A549 (cell line): ENCODE measurements at regions not wholly inside any gene's neighbourhood (a gene's known extent, or its start where the extent isn't known, plus 50 kb on each side); places are given as distances from the start of the nearest gene placed in this dataset.
A peak's percentile ranks its signal among the peaks of the same experiment; 100 is the strongest.

Experiments used
- ATAC-seq, 2 experiments: fragments of 200-7000 bp in 1 of 2; fragments of >200 bp in 1 of 2; cut with Nextera tagmentation in 1 of 2; cut with Tn5 transposase in 1 of 2; 3 replicates each; pipeline versions ENCODE4 v1.8.0 to v1.9.1; 2018 to 2020; ENCODE audit warnings: mild to moderate bottlenecking in 1 of 2, moderate library complexity in 1 of 2
- CTCF ChIA-PET: fragments of 300-600 bp; sonication (Branson Sonifier 250); formaldehyde crosslinking; extraction: SDS; loops from one replicate; lab custom pipeline; 2021; ENCODE audit warnings: antibody characterized with exemption, inconsistent platforms; lab: Yijun Ruan, JAX
- POLR2A ChIA-PET: fragments of 350-600 bp; formaldehyde crosslinking; extraction: SDS; loops from one replicate; lab custom pipeline; 2021; ENCODE audit warnings: antibody characterized with exemption, inconsistent platforms; lab: Yijun Ruan, JAX
- DNase-seq, 2 experiments: peaks; one replicate each; pipeline versions ENCODE4 v3.0.0 to v3.0.0-alpha.2; 2011 to 2016; ENCODE audit warnings: low read depth in 1 of 2, low spot score in 1 of 2
- FAIRE-seq: peaks from 2 replicates; lab custom pipeline; 2011; peaks lifted over from hg19 to GRCh38; lab: Jason Lieb, UNC
- H3K27ac ChIP-seq, 2 experiments: fragments of >200 bp; sonication (Bioruptor Twin); formaldehyde crosslinking; 3 replicates each; pipeline ENCODE4 v1.5.1; 2016 to 2017
- H3K4me1 ChIP-seq: fragments of >200 bp; sonication (Bioruptor Twin); formaldehyde crosslinking; 3 replicates; pipeline ENCODE4 v1.6.1; 2016
- H3K4me2 ChIP-seq: fragments of >200 bp; sonication (Bioruptor Twin); formaldehyde crosslinking; 3 replicates; pipeline ENCODE4 v1.6.1; 2016
- H3K4me3 ChIP-seq: fragments of >200 bp; sonication (Bioruptor Twin); formaldehyde crosslinking; 3 replicates; pipeline ENCODE4 v1.5.1; 2016
- H3K9me3 ChIP-seq: fragments of >200 bp; sonication (Bioruptor Twin); formaldehyde crosslinking; 3 replicates; pipeline ENCODE4 v1.6.1; 2016
- BHLHE40 ChIP-seq: IDR thresholded peaks from 2 replicates; pipeline ENCODE4 v1.6.1; 2012; ENCODE audit warnings: low read depth, low read length, inconsistent platforms
- CBX2 ChIP-seq: fragments of 200-600 bp; sonication (generic); IDR thresholded peaks from 2 replicates; pipeline ENCODE4 v1.6.1; 2016; ENCODE audit warnings: low read depth, mild to moderate bottlenecking, borderline replicate concordance
- CBX8 ChIP-seq: fragments of 200-600 bp; sonication (generic); IDR thresholded peaks from 2 replicates; pipeline ENCODE4 v1.6.1; 2016
- EHF ChIP-seq: fragments of 250-450 bp; sonication (Bioruptor Pico); IDR thresholded peaks from 2 replicates; pipeline ENCODE4 v1.5.0; 2020; ENCODE audit warnings: mild to moderate bottlenecking
- EHMT2 ChIP-seq: fragments of 200-600 bp; sonication (generic); IDR thresholded peaks from 2 replicates; pipeline ENCODE4 v1.6.1; 2016; ENCODE audit warnings: antibody characterized with exemption, low read depth, mild to moderate bottlenecking, moderate library complexity
- ESRRA ChIP-seq: fragments of 150-350 bp; IDR thresholded peaks from 2 replicates; pipeline ENCODE4 v1.6.1; 2014; ENCODE audit warnings: mild to moderate bottlenecking, low read length, borderline replicate concordance
- FOSL2 ChIP-seq, 2 experiments: fragments of 450-650 bp in 1 of 2; fragments of >200 bp in 1 of 2; sonication (Bioruptor Twin) in 1 of 2; formaldehyde crosslinking; IDR thresholded peaks; 2 replicates each; pipeline versions ENCODE4 v1.5.0 to v1.6.1; 2016 to 2020; ENCODE audit warnings: mild to moderate bottlenecking in 1 of 2, moderate library complexity in 1 of 2
- FOXS1 ChIP-seq: fragments of 250-450 bp; sonication (Bioruptor Pico); IDR thresholded peaks from 2 replicates; pipeline ENCODE4 v1.5.0; 2020; ENCODE audit warnings: mild to moderate bottlenecking, moderate library complexity
- HDAC2 ChIP-seq: fragments of 200-600 bp; sonication (generic); IDR thresholded peaks from 2 replicates; pipeline ENCODE4 v1.6.1; 2016
- HEYL ChIP-seq: fragments of 250-450 bp; sonication (Bioruptor Pico); IDR thresholded peaks from 2 replicates; pipeline ENCODE4 v1.8.0; 2021; ENCODE audit warnings: mild to moderate bottlenecking, moderate library complexity
- HOXA7 ChIP-seq: fragments of 250-450 bp; sonication (Bioruptor Pico); IDR thresholded peaks from 2 replicates; pipeline ENCODE4 v1.5.0; 2020; ENCODE audit warnings: mild to moderate bottlenecking, moderate library complexity
- MAFK ChIP-seq: fragments of 450-650 bp; IDR thresholded peaks from 2 replicates; pipeline ENCODE4 v1.6.1; 2014; ENCODE audit not compliant: partially characterized antibody
- MAZ ChIP-seq: fragments of 150-350 bp; IDR thresholded peaks from 2 replicates; pipeline ENCODE4 v1.6.1; 2014; ENCODE audit warnings: antibody characterized with exemption, low read depth, low read length, borderline replicate concordance
- NFE2L2 ChIP-seq: fragments of 150-350 bp; conservative IDR thresholded peaks from 2 replicates; pipeline ENCODE4 v1.6.1; 2014; ENCODE audit warnings: low read length
- POLR2AphosphoS2 ChIP-seq: conservative IDR thresholded peaks from 2 replicates; pipeline ENCODE4 v1.6.1; 2012; ENCODE audit warnings: low read length, improper control_type of control experiment, inconsistent platforms
- SREBF2 ChIP-seq: fragments of 450-650 bp; IDR thresholded peaks from 2 replicates; pipeline ENCODE4 v1.6.1; 2014; ENCODE audit warnings: mild to moderate bottlenecking, moderate library complexity
- TFCP2L1 ChIP-seq: fragments of 250-450 bp; sonication (Bioruptor Pico); IDR thresholded peaks from 2 replicates; pipeline ENCODE4 v1.5.0; 2021; ENCODE audit warnings: mild to moderate bottlenecking
- TP53 ChIP-seq: fragments of 250-450 bp; sonication (Bioruptor Pico); IDR thresholded peaks from 2 replicates; pipeline ENCODE4 v1.5.0; 2021; ENCODE audit warnings: mild to moderate bottlenecking, moderate library complexity
- ZFP36 ChIP-seq: fragments of 450-650 bp; IDR thresholded peaks from 2 replicates; pipeline ENCODE4 v1.6.1; 2014; ENCODE audit warnings: borderline replicate concordance; ENCODE audit not compliant: partially characterized antibody
- WGBS: methylation state at CpG from one replicate; pipeline ENCODE4 v1.1.6; 2017; ENCODE audit errors: missing lambda C conversion rate; 5-methylcytosine and 5-hydroxymethylcytosine counted together
- TF ChIP-seq, protein P1 (sequence below): IDR thresholded peaks from 2 replicates; pipeline ENCODE4 v1.6.1; 2012
- TF ChIP-seq, protein P2 (sequence below): fragments of >200 bp; sonication (Bioruptor Twin); formaldehyde crosslinking; IDR thresholded peaks from 3 replicates; pipeline ENCODE4 v1.6.1; 2016
- TF ChIP-seq, protein P3 (sequence below): fragments of >200 bp; sonication (Bioruptor Twin); formaldehyde crosslinking; IDR thresholded peaks from 2 replicates; pipeline ENCODE4 v1.6.1; 2016
- TF ChIP-seq, protein P4 (sequence below): IDR thresholded peaks from 2 replicates; pipeline ENCODE4 v1.6.1; 2012; ENCODE audit warnings: low read depth, borderline replicate concordance
- TF ChIP-seq, protein P5 (sequence below): fragments of 250-450 bp; sonication (Bioruptor Pico); IDR thresholded peaks from 2 replicates; pipeline ENCODE4 v1.5.0; 2020; ENCODE audit warnings: low read depth, mild to moderate bottlenecking, moderate library complexity
- TF ChIP-seq, protein P6 (sequence below): fragments of 150-350 bp; IDR thresholded peaks from 2 replicates; pipeline ENCODE4 v1.6.1; 2014; ENCODE audit warnings: low read depth, mild to moderate bottlenecking, low read length

DNA sequence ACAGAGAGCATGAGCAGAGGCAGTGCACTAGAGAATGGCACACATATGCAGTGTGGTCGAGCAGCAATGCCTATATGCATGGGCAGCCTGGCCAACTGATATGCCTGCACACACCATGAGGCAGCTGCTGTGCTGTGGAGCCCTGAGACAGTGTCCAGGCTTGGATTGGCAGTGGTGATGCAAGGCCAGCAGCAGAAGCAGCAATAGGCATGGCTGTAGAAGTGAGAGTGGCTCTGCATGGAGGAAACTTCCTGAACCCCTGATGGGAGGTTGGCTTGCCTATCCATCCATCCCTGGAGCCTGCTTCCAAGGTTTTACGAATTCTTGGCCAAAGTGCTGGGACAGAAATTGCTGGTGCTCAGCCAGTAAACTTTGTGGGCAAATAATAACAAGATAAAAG is 89.7 kb downstream of the DIRAS3 start:
- ATAC-seq (no peak), FAIRE-seq (no peak), DNase-seq (no peak)
- Histone ChIP-seq H3K4me2 (no peak overlapping the region), H3K9me3 (peaks cover 19% of the 10 kb centered on the region; the same call in 2 of the 3 replicates), H3K4me1 (0 out of 3 replicates have a peak, but pooled peaks cover 5% of the 10 kb centered on the region), H3K4me3 (no peak overlapping the region), H3K27ac (peak overlapping the region in 1 of 2 experiments; percentile 43; a peak in 2 of 6 replicates)
- ChIA-PET CTCF (no interaction called here), POLR2A (no interaction called here)
- TF ChIP-seq MAZ, result no peak
- TF ChIP-seq, protein P1, sequence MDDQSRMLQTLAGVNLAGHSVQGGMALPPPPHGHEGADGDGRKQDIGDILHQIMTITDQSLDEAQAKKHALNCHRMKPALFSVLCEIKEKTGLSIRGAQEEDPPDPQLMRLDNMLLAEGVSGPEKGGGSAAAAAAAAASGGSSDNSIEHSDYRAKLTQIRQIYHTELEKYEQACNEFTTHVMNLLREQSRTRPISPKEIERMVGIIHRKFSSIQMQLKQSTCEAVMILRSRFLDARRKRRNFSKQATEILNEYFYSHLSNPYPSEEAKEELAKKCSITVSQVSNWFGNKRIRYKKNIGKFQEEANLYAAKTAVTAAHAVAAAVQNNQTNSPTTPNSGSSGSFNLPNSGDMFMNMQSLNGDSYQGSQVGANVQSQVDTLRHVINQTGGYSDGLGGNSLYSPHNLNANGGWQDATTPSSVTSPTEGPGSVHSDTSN, result no peak
- no peak for TF ChIP-seq CBX8
- no peak for TF ChIP-seq HEYL (CRISPR knock-in tag)
- TF ChIP-seq POLR2AphosphoS2, result no peak
- TF ChIP-seq, protein P2, sequence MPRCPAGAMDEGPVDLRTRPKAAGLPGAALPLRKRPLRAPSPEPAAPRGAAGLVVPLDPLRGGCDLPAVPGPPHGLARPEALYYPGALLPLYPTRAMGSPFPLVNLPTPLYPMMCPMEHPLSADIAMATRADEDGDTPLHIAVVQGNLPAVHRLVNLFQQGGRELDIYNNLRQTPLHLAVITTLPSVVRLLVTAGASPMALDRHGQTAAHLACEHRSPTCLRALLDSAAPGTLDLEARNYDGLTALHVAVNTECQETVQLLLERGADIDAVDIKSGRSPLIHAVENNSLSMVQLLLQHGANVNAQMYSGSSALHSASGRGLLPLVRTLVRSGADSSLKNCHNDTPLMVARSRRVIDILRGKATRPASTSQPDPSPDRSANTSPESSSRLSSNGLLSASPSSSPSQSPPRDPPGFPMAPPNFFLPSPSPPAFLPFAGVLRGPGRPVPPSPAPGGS, result no peak
- WGBS, result 36% methylated on average over 2 of the region's 2 CpGs

DNA sequence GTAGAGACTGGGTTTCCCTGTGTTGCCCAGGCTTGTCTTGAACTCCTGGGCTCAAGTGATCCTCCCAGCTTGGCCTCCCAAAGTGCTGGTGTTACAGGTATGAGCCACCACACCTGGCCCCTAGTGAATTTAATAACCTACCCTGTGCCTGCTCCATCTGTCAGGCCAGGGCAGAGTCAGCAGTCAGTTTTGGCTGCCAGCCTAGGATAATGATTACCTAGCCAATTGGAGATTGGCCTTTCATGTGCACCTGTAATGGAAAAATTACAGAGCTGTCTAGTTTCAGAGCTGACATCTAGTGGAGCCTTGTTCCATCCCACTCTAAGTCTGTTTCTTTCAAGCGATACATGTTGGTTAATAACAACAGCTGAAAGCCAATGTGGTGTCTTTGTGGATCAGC is 92.0 kb downstream of the DIRAS3 start:
- Histone ChIP-seq H3K9me3 (peaks cover 15% of the 10 kb centered on the region; the same call in 2 of the 3 replicates), H3K4me1 (0 out of 3 replicates have a peak, but pooled peaks cover 5% of the 10 kb centered on the region), H3K4me2 (no peak overlapping the region), H3K4me3 (no peak overlapping the region), H3K27ac (no peak overlapping the region)
- 100% methylated on average over 1 of the region's 1 CpG for WGBS
- ChIA-PET POLR2A (no interaction called here), CTCF (no interaction called here)
- DNase-seq (no peak), ATAC-seq (no peak), FAIRE-seq (no peak)
- TF ChIP-seq EHMT2, result no peak
- TF ChIP-seq HOXA7 (CRISPR knock-in tag), result no peak
- no peak for TF ChIP-seq TP53 (CRISPR knock-in tag)
- TF ChIP-seq, protein P3, sequence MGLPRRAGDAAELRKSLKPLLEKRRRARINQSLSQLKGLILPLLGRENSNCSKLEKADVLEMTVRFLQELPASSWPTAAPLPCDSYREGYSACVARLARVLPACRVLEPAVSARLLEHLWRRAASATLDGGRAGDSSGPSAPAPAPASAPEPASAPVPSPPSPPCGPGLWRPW, result no peak
- no peak for TF ChIP-seq MAZ
- TF ChIP-seq, protein P2, result no peak

DNA sequence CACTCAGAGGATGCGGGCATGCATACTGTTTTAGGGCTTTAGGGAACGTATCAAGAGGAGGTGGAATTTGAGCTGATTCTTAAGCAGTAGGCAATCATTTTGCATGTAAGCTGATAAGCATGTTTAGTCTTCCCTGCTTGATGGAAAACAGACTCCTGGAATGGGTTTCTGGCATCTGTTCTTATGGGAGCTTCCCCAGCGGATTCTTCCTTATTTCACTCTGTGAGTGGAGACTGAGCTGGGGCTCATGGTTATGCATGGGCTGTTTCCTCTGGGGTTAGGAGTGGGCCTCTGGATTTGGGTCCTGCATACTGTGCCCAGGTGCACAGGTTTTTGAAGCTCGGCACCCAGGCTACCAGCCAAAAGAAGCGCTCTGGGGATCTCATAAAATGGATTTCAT is 93.4 kb downstream of the DIRAS3 start:
- Histone ChIP-seq H3K4me3 (no peak overlapping the region), H3K9me3 (0 out of 3 replicates have a peak, but pooled peaks cover 2% of the 10 kb centered on the region), H3K4me2 (no peak overlapping the region), H3K4me1 (0 out of 3 replicates have a peak, but pooled peaks cover 5% of the 10 kb centered on the region), H3K27ac (no peak overlapping the region)
- no peak for ATAC-seq
- TF ChIP-seq HEYL (CRISPR knock-in tag), result no peak
- TF ChIP-seq EHF (CRISPR knock-in tag), result no peak
- TF ChIP-seq ESRRA, result no peak
- TF ChIP-seq ZFP36, result no peak
- no peak for TF ChIP-seq FOXS1
- TF ChIP-seq TFCP2L1 (CRISPR knock-in tag), result no peak
- TF ChIP-seq, protein P4, sequence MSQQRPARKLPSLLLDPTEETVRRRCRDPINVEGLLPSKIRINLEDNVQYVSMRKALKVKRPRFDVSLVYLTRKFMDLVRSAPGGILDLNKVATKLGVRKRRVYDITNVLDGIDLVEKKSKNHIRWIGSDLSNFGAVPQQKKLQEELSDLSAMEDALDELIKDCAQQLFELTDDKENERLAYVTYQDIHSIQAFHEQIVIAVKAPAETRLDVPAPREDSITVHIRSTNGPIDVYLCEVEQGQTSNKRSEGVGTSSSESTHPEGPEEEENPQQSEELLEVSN, result no peak
- TF ChIP-seq, protein P5, sequence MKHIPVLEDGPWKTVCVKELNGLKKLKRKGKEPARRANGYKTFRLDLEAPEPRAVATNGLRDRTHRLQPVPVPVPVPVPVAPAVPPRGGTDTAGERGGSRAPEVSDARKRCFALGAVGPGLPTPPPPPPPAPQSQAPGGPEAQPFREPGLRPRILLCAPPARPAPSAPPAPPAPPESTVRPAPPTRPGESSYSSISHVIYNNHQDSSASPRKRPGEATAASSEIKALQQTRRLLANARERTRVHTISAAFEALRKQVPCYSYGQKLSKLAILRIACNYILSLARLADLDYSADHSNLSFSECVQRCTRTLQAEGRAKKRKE (CRISPR knock-in tag), result no peak
- TF ChIP-seq SREBF2, result no peak
- TF ChIP-seq FOSL2 (IDR thresholded peaks at IDR 0.05), result no peak
- no peak for TF ChIP-seq FOSL2 (CRISPR knock-in tag; IDR thresholded peaks at IDR 0.05)
- TF ChIP-seq BHLHE40, result no peak
- TF ChIP-seq CBX2, result no peak
- no peak for TF ChIP-seq HDAC2
- TF ChIP-seq, protein P6, sequence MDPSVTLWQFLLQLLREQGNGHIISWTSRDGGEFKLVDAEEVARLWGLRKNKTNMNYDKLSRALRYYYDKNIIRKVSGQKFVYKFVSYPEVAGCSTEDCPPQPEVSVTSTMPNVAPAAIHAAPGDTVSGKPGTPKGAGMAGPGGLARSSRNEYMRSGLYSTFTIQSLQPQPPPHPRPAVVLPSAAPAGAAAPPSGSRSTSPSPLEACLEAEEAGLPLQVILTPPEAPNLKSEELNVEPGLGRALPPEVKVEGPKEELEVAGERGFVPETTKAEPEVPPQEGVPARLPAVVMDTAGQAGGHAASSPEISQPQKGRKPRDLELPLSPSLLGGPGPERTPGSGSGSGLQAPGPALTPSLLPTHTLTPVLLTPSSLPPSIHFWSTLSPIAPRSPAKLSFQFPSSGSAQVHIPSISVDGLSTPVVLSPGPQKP, result no peak
- TF ChIP-seq, protein P3, result no peak
- no peak for TF ChIP-seq MAFK
- TF ChIP-seq, protein P2, result no peak
- no peak for TF ChIP-seq NFE2L2
- no peak for FAIRE-seq
- ChIA-PET POLR2A (no interaction called here), CTCF (no interaction called here)
- 90% methylated on average over 5 of the region's 5 CpGs for WGBS
- no peak for DNase-seq
